Mesenchymal stem cell (in vitro differentiated cells and primary cell): ENCODE measurements at regions not wholly inside any gene's neighbourhood (a gene's known extent, or its start where the extent isn't known, plus 50 kb on each side); places are given as distances from the start of the nearest gene placed in this dataset.

Experiments
- DNase-seq: peaks from one replicate; pipeline ENCODE4 v3.0.0-alpha.2; 2013
- H2AFZ ChIP-seq: one replicate; pipeline ENCODE4 v1.6.1; 2013; ENCODE audit warnings: low read depth, mild to moderate bottlenecking, control low read depth, inconsistent platforms, low read length, moderate library complexity
- H2AK5ac ChIP-seq: 2 replicates; pipeline ENCODE4 v1.6.1; 2013; ENCODE audit warnings: low read length, moderate library complexity, mild to moderate bottlenecking, inconsistent platforms; ENCODE audit not compliant: severe bottlenecking
- H2BK120ac ChIP-seq: one replicate; pipeline ENCODE4 v1.6.1; 2013; ENCODE audit warnings: low read depth, mild to moderate bottlenecking, inconsistent platforms, low read length, moderate library complexity
- H2BK12ac ChIP-seq, 2 experiments: one replicate each; pipeline ENCODE4 v1.6.1; 2013; ENCODE audit warnings: inconsistent platforms in 2 of 2, low read length in 2 of 2, mild to moderate bottlenecking in 2 of 2, moderate library complexity in 2 of 2, control low read depth in 1 of 2
- H2BK15ac ChIP-seq: one replicate; pipeline ENCODE4 v1.6.1; 2013; ENCODE audit warnings: mild to moderate bottlenecking, low read depth, inconsistent platforms; ENCODE audit not compliant: poor library complexity, severe bottlenecking
- H2BK5ac ChIP-seq: 2 replicates; pipeline ENCODE4 v1.6.1; 2013; ENCODE audit warnings: low read depth, mild to moderate bottlenecking, low read length, control low read depth, inconsistent platforms; ENCODE audit not compliant: poor library complexity, severe bottlenecking
- H3K14ac ChIP-seq, 2 experiments: one replicate each; pipeline ENCODE4 v1.6.1; 2013; ENCODE audit warnings: inconsistent platforms in 2 of 2, low read length in 2 of 2, control low read depth in 1 of 2, mild to moderate bottlenecking in 1 of 2, moderate library complexity in 1 of 2
- H3K18ac ChIP-seq, 2 experiments: one replicate each; pipeline ENCODE4 v1.6.1; 2013; ENCODE audit warnings: inconsistent platforms in 2 of 2, low read length in 2 of 2, control low read depth in 1 of 2, low read depth in 1 of 2, mild to moderate bottlenecking in 1 of 2
- H3K23ac ChIP-seq, 2 experiments: one replicate each; pipeline ENCODE4 v1.6.1; 2013; ENCODE audit warnings: inconsistent platforms in 2 of 2, low read length in 2 of 2, mild to moderate bottlenecking in 2 of 2, moderate library complexity in 2 of 2, control low read depth in 1 of 2
- H3K27ac ChIP-seq: 2 replicates; pipeline ENCODE4 v1.5.1; 2013; ENCODE audit warnings: mild to moderate bottlenecking, moderate library complexity, low read length, control low read depth, inconsistent platforms; ENCODE audit not compliant: poor library complexity, severe bottlenecking
- H3K27me3 ChIP-seq, 2 experiments: 2 replicates each; pipeline versions ENCODE4 v1.6.1 to v1.7.0; 2013; ENCODE audit warnings: low read length in 2 of 2, mild to moderate bottlenecking in 2 of 2, moderate library complexity in 2 of 2, control low read depth in 1 of 2, inconsistent platforms in 1 of 2; ENCODE audit not compliant: control insufficient read depth in 1 of 2, insufficient read depth in 1 of 2
- H3K36me3 ChIP-seq, 2 experiments: 2 replicates each; pipeline versions ENCODE4 v1.6.1 to v1.7.0; 2013; ENCODE audit warnings: low read length in 2 of 2, control low read depth in 1 of 2, inconsistent platforms in 1 of 2, low read depth in 1 of 2, mild to moderate bottlenecking in 1 of 2; ENCODE audit not compliant: insufficient read depth in 2 of 2, control insufficient read depth in 1 of 2
- H3K4ac ChIP-seq, 2 experiments: one replicate each; pipeline ENCODE4 v1.6.1; 2013; ENCODE audit warnings: inconsistent platforms in 2 of 2, low read length in 2 of 2, mild to moderate bottlenecking in 2 of 2, moderate library complexity in 2 of 2, control low read depth in 1 of 2, low read depth in 1 of 2
- H3K4me1 ChIP-seq: 2 replicates; pipeline ENCODE4 v1.6.1; 2013; ENCODE audit warnings: low read depth, low read length, control low read depth; ENCODE audit not compliant: control insufficient read depth, insufficient read depth
- H3K4me2 ChIP-seq: 2 replicates; pipeline ENCODE4 v1.6.1; 2013; ENCODE audit warnings: low read length, mild to moderate bottlenecking, inconsistent platforms; ENCODE audit not compliant: poor library complexity, severe bottlenecking
- H3K4me3 ChIP-seq, 2 experiments: 2 replicates each; pipeline versions ENCODE4 v1.5.1 to v1.7.0; 2013; ENCODE audit warnings: low read length in 2 of 2, mild to moderate bottlenecking in 2 of 2, control low read depth in 1 of 2, low read depth in 1 of 2; ENCODE audit not compliant: insufficient read depth in 1 of 2
- H3K79me1 ChIP-seq: replicated peaks from 2 replicates; pipeline ENCODE4 v1.6.1; 2013; ENCODE audit warnings: mild to moderate bottlenecking, control low read depth, low read length, inconsistent platforms; ENCODE audit not compliant: poor library complexity, severe bottlenecking
- H3K9ac ChIP-seq: 2 replicates; pipeline ENCODE4 v1.7.0; 2013; ENCODE audit warnings: mild to moderate bottlenecking, low read length, moderate library complexity
- H3K9me3 ChIP-seq: 2 replicates; pipeline ENCODE4 v1.7.0; 2013; ENCODE audit warnings: mild to moderate bottlenecking, low read length; ENCODE audit not compliant: control insufficient read depth
- H4K8ac ChIP-seq: one replicate; pipeline ENCODE4 v1.6.1; 2013; ENCODE audit warnings: inconsistent platforms, mild to moderate bottlenecking, low read length, moderate library complexity
- H4K91ac ChIP-seq: one replicate; pipeline ENCODE4 v1.6.1; 2013; ENCODE audit warnings: mild to moderate bottlenecking, low read length, inconsistent platforms
- WGBS: methylation state at CpG from one replicate; pipeline ENCODE4 v1.1.7; 2013; ENCODE audit warnings: mixed read lengths; 5-methylcytosine and 5-hydroxymethylcytosine counted together

DNA sequence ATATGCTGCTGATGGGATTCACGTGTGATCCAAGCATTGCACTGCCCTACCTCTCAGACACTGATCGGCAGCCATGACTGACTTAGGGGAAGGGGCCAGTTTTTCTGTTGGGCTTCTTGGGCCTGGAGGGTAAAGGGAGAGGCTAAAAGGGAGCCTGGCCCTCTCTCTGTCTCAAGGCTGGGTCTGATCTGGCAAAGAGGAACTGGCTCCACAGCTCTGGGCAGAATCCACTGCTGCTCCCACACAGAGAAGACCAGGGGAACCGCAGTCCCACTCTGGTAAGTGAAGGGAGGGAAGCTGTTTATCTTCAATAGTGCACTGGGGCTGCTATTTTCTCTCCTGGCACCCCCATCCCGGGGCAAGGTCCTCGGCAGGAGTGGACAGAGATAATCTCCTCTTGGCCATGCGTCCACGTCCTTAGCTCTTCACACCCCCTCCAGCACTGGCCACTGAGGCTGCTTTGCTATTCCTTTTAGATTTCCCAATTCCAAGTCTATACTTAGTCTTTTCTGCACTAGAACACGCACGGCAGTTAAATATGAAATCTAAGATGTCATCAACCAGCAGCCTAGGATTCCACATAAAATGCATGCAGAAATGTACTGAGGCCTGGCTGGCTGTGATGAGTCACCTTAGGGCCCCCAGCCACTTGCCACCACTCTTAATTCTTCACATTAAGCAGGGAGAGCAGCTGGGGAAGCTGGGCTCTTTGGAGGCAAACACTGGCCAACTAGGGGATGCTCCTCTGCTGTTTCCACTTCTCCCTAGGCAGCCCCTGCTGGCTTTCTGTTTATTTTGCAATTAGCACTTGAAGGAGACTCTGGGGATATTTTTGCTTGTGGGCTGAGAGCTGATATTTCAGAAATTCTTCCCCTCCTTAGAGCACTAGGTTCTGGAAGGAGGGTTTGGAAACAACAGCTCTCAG is 87.8 kb upstream of the ARMC2 start:
- Histone ChIP-seq H3K18ac (no peak overlapping the region), H3K14ac (no peak overlapping the region), H2BK5ac (no peak overlapping the region), H3K4me2 (no peak overlapping the region), H3K27ac (no peak overlapping the region), H3K27me3 (no peaks in the 10 kb centered on the region), H3K79me1 (no peaks in the 10 kb centered on the region), H2BK12ac (no peak overlapping the region), H4K8ac (no peak overlapping the region), H2AK5ac (no peak overlapping the region), H3K4ac (no peak overlapping the region), H3K36me3 (no peaks in the 10 kb centered on the region), H3K23ac (no peak overlapping the region), H3K4me1 (peaks cover 11% of the 10 kb centered on the region), H3K9ac (peak overlapping the region; percentile 26), H2AFZ (no peak overlapping the region), H2BK120ac (no peak overlapping the region), H4K91ac (no peak overlapping the region), H2BK15ac (no peak overlapping the region), H3K9me3 (no peaks in the 10 kb centered on the region), H3K4me3 (peak overlapping the region in 1 of 2 experiments; percentile 4)
- peak; percentile 74 for DNase-seq
- WGBS = 72% methylated on average over 9 of the region's 9 CpGs

DNA sequence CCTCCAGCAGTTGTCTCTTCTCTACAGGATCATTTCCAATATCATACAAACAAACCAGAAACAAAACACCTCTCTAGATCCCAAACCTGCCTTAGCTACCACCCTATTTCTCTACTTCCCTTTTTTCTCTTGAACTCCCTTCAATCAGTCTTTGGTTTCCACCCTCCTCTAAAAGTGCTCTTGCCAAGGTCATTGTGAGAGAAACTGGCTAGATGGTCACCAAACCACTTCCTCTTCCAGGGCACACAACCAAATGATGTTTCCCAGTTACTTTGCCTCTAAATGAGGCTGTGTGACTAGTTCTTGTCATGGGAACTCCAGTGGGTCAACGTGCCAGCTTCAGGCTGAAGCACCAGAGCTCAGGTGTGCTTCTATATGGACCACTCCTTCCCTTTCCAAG is 85.8 kb upstream of the ARMC2 start:
- no peak overlapping the region for H2AFZ ChIP-seq
- H3K18ac ChIP-seq = no peak overlapping the region
- H2BK5ac ChIP-seq = no peak overlapping the region
- no peak overlapping the region for H2BK15ac ChIP-seq
- H4K8ac ChIP-seq = no peak overlapping the region
- H2AK5ac ChIP-seq = no peak overlapping the region
- DNase-seq = no peak
- no peak overlapping the region for H3K27ac ChIP-seq
- H2BK12ac ChIP-seq = no peak overlapping the region
- H3K14ac ChIP-seq = no peak overlapping the region
- no peaks in the 10 kb centered on the region for H3K9me3 ChIP-seq
- no peak overlapping the region for H3K4me2 ChIP-seq
- H3K4me1 ChIP-seq = peaks cover 7% of the 10 kb centered on the region
- H3K36me3 ChIP-seq = no peaks in the 10 kb centered on the region
- 35% methylated on average over 1 of the region's 1 CpG for WGBS
- no peaks in the 10 kb centered on the region for H3K27me3 ChIP-seq
- no peak overlapping the region for H3K4ac ChIP-seq
- H2BK120ac ChIP-seq = no peak overlapping the region
- no peak overlapping the region for H4K91ac ChIP-seq
- H3K9ac ChIP-seq = no peak overlapping the region
- no peak overlapping the region for H3K4me3 ChIP-seq
- no peak overlapping the region for H3K23ac ChIP-seq
- H3K79me1 ChIP-seq = no peaks in the 10 kb centered on the region

DNA sequence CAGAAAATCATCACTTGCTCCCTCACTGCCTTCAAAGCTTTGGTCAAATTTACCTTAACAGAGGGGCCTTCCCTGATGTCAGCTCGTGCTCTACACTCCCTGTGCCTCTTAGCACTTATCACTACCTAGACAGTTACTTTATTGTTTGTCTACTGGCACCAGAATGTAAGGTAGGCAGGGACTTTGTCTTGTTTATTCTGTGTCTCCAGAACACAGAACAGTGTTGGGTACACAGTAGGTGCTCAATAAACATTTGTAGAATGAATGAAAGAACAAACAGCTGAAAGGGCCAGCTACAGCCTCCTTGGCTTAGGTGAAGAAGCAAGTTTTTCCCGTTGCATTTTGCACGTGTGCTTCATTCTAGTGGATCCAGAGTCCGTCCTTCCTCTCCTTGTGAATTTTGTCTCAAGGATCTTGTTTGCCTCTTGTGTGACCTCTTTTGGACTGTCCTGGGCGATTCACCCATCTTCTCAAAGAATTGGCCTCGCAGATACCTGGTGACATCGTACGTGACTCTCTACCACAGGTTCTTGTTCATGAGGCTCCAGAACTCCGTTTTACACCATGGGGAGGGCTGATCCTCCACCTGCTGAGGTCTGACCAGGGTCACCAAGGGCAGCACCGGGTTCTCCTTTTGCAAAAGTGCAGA is 84.2 kb upstream of the ARMC2 start:
- no peak overlapping the region for H2AFZ ChIP-seq

DNA sequence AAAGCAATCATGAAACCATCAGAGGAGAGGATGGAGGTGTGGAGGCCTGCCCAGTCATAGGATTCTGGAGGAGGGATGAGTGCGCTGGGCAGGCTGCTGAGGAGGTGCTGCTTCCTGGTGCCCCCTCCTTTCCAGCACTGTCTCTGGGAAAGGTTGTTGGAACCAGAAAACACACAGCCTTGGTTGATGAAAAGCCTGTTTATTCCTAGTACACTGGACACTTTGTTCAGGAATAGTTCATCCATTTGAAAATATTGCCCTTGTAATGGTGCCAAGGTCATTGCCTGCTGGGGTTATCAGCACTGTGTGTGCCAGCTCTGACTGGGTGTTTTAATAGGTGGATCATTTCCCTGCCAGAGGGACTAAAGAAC is 83.7 kb upstream of the ARMC2 start:
- no peak for DNase-seq
- H3K4me2 ChIP-seq = no peak overlapping the region
- WGBS = 100% methylated on average over 1 of the region's 1 CpG
- H2AFZ ChIP-seq = no peak overlapping the region
- no peak overlapping the region for H3K18ac ChIP-seq
- H3K9me3 ChIP-seq = no peaks in the 10 kb centered on the region
- H2BK120ac ChIP-seq = no peak overlapping the region
- no peak overlapping the region for H3K23ac ChIP-seq
- H2BK12ac ChIP-seq = no peak overlapping the region
- H3K36me3 ChIP-seq = no peaks in the 10 kb centered on the region
- no peak overlapping the region for H3K4me3 ChIP-seq
- H3K14ac ChIP-seq = no peak overlapping the region
- H3K4ac ChIP-seq = no peak overlapping the region
- H2BK5ac ChIP-seq = no peak overlapping the region
- H3K9ac ChIP-seq = no peak overlapping the region
- no peak overlapping the region for H2AK5ac ChIP-seq
- H3K27me3 ChIP-seq = no peaks in the 10 kb centered on the region
- peaks cover 7% of the 10 kb centered on the region for H3K4me1 ChIP-seq
- no peak overlapping the region for H2BK15ac ChIP-seq
- H4K8ac ChIP-seq = no peak overlapping the region
- no peaks in the 10 kb centered on the region for H3K79me1 ChIP-seq
- H3K27ac ChIP-seq = no peak overlapping the region
- H4K91ac ChIP-seq = no peak overlapping the region

More for the DNA sequence above, 84.2 kb upstream of the ARMC2 start:
- Histone ChIP-seq H3K36me3 (no peaks in the 10 kb centered on the region), H3K18ac (no peak overlapping the region), H3K23ac (no peak overlapping the region), H2BK12ac (no peak overlapping the region), H3K4ac (no peak overlapping the region), H3K27ac (no peak overlapping the region), H2BK15ac (no peak overlapping the region), H4K91ac (no peak overlapping the region), H3K9ac (no peak overlapping the region), H3K4me3 (no peak overlapping the region), H3K4me2 (no peak overlapping the region), H3K14ac (no peak overlapping the region), H3K27me3 (no peaks in the 10 kb centered on the region), H2BK120ac (no peak overlapping the region), H3K79me1 (no peaks in the 10 kb centered on the region), H3K4me1 (peaks cover 7% of the 10 kb centered on the region), H2AK5ac (no peak overlapping the region), H3K9me3 (no peaks in the 10 kb centered on the region), H4K8ac (no peak overlapping the region), H2BK5ac (no peak overlapping the region)
- DNase-seq = no peak
- 88% methylated on average over 9 of the region's 10 CpGs for WGBS
